Body of pancreas (tissue), 4 donors: ENCODE measurements at regions not wholly inside any gene's neighbourhood (a gene's known extent, or its start where the extent isn't known, plus 50 kb on each side); places are given as distances from the start of the nearest gene placed in this dataset.

Source experiments
- CTCF ChIP-seq, 7 experiments: fragments of 450-650 bp in 4 of 7; fragments of 200-600 bp in 3 of 7; sonication (generic) in 3 of 7; IDR thresholded peaks; one replicate each; pipeline ENCODE4 v1.5.1; 2016 to 2019; ENCODE audit warnings: antibody characterized with exemption in 7 of 7
- POLR2A ChIP-seq, 3 donors: fragments of 450-650 bp; IDR thresholded peaks; one replicate each; pipeline ENCODE4 v1.6.1; 2016; ENCODE audit warnings: antibody characterized with exemption in 3 of 3, mild to moderate bottlenecking in 2 of 3

- no peak for TF ChIP-seq CTCF (IDR thresholded peaks at IDR 0.05)
- no peak for TF ChIP-seq POLR2A (IDR thresholded peaks at IDR 0.05)
Measured at GRCh38 chr16:64711596-64711995, 410.3 kb downstream of the CDH11 start.
